GM12875 (cell line): ENCODE measurements at regions not wholly inside any gene's neighbourhood (a gene's known extent, or its start where the extent isn't known, plus 50 kb on each side); places are given as distances from the start of the nearest gene placed in this dataset.
"Not testable (repeated sequence)": the region's sequence is repeated elsewhere in the genome, so short reads cannot be mapped to it uniquely, and the experiment has no call there.

Source experiments
- H3K4me3 ChIP-seq: one replicate; pipeline ENCODE4 v1.5.1; 2011; ENCODE audit warnings: low read depth, low read length, control low read depth
- CTCF ChIP-seq: IDR thresholded peaks from 2 replicates; pipeline ENCODE4 v1.5.1; 2011; ENCODE audit warnings: low read depth, mild to moderate bottlenecking, control low read depth, inconsistent platforms, low read length, moderate library complexity, borderline replicate concordance; ENCODE audit not compliant: insufficient read depth

- no peak for TF ChIP-seq CTCF
- H3K4me3 ChIP-seq = no peak overlapping the region
Observed at GRCh38 chr16:5309946-5310611, 212.5 kb upstream of the EEF2KMT start.

- TF ChIP-seq CTCF = no peak
Observed at GRCh38 chr16:5305023-5305422, 207.4 kb upstream of the EEF2KMT start.

GRCh38 chr16:5302372-5303114 is 204.9 kb upstream of the EEF2KMT start:
- TF ChIP-seq CTCF = no peak
- no peak overlapping the region for H3K4me3 ChIP-seq

More at GRCh38 chr16:5305023-5305422, 207.4 kb upstream of the EEF2KMT start:
- no peak overlapping the region for H3K4me3 ChIP-seq

- H3K4me3 ChIP-seq = no peak overlapping the region
- TF ChIP-seq CTCF = no peak
Observed at GRCh38 chr16:5298202-5298601, 200.6 kb upstream of the EEF2KMT start.

GRCh38 chr16:5296176-5296575 is 198.6 kb upstream of the EEF2KMT start:
- H3K4me3 ChIP-seq = no peak overlapping the region
- no peak for TF ChIP-seq CTCF

GRCh38 chr16:5295304-5295703 is 197.7 kb upstream of the EEF2KMT start:
- not testable (repeated sequence) for H3K4me3 ChIP-seq

- not testable (repeated sequence) for H3K4me3 ChIP-seq
Observed at GRCh38 chr16:5282152-5282551, 184.6 kb upstream of the EEF2KMT start.

- TF ChIP-seq CTCF = no peak
- no peak overlapping the region for H3K4me3 ChIP-seq
Observed at GRCh38 chr16:5257462-5257861, 159.9 kb upstream of the EEF2KMT start.
